ENCODE measurements at regions not wholly inside any gene's neighbourhood (a gene's known extent, or its start where the extent isn't known, plus 50 kb on each side); places are given as distances from the start of the nearest gene placed in this dataset.

GRCh38 chr10:108000365-108000764 lies 835.9 kb upstream of the SORCS1 start:
- no peaks in the 10 kb centered on the region for H3K27me3 Mint-ChIP-seq
- H3K4me1 Mint-ChIP-seq (ENCODE audit: unreplicated experiment), result no peaks in the 10 kb centered on the region
- no peaks in the 10 kb centered on the region for H3K9me3 Mint-ChIP-seq
- no peak overlapping the region for H3K27ac Mint-ChIP-seq
- DNase-seq (ENCODE audit: extremely low spot score, unreplicated experiment), result no peak
- TF ChIP-seq, protein P1, sequence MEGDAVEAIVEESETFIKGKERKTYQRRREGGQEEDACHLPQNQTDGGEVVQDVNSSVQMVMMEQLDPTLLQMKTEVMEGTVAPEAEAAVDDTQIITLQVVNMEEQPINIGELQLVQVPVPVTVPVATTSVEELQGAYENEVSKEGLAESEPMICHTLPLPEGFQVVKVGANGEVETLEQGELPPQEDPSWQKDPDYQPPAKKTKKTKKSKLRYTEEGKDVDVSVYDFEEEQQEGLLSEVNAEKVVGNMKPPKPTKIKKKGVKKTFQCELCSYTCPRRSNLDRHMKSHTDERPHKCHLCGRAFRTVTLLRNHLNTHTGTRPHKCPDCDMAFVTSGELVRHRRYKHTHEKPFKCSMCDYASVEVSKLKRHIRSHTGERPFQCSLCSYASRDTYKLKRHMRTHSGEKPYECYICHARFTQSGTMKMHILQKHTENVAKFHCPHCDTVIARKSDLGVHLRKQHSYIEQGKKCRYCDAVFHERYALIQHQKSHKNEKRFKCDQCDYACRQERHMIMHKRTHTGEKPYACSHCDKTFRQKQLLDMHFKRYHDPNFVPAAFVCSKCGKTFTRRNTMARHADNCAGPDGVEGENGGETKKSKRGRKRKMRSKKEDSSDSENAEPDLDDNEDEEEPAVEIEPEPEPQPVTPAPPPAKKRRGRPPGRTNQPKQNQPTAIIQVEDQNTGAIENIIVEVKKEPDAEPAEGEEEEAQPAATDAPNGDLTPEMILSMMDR (conservative IDR thresholded peaks at IDR 0.05), result no peak
- no peaks in the 10 kb centered on the region for H3K36me3 Mint-ChIP-seq
- H3K4me3 Mint-ChIP-seq, result no peak overlapping the region

DNA sequence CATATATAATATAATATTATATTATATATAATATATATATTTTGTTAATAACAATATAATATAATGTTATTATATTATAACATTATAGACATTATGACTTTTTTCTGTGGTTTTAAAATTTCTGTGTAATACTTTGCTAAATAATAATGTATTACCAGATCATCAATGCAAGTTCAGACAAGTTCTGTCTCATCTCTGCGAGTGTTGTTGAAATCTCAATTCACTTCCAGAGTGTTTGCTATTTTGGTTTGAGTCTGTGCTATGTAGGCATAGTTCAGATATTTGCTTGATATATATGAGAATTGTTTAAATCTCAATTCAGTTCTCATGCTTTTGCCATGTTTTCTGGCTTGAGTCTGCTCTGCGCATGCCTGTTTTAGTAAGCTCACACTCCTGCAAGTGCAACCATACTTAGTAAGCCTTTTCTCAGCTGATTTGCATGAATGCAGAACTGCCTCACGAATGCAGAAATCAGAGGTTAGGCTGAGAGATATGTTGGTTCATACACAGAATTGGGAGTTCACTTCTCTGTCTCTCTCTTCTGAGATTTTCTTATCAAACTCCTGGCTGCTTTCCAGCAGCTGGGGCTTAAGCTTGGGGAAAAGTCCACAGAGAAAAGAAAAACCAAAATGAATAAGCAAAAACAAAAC lies 830.2 kb upstream of the SORCS1 start:
- H3K27ac Mint-ChIP-seq, result no peak overlapping the region
- H3K9me3 Mint-ChIP-seq, result no peaks in the 10 kb centered on the region
- TF ChIP-seq, protein P1 (conservative IDR thresholded peaks at IDR 0.05), result no peak
- DNase-seq (ENCODE audit: extremely low spot score, unreplicated experiment), result no peak
- H3K36me3 Mint-ChIP-seq, result no peaks in the 10 kb centered on the region
- no peaks in the 10 kb centered on the region for H3K27me3 Mint-ChIP-seq
- H3K4me3 Mint-ChIP-seq, result no peak overlapping the region
- no peaks in the 10 kb centered on the region for H3K4me1 Mint-ChIP-seq (ENCODE audit: unreplicated experiment)

- TF ChIP-seq, protein P1 (conservative IDR thresholded peaks at IDR 0.05), result no peak
- no peaks in the 10 kb centered on the region for H3K27me3 Mint-ChIP-seq
- no peaks in the 10 kb centered on the region for H3K36me3 Mint-ChIP-seq
- H3K27ac Mint-ChIP-seq, result no peak overlapping the region
- H3K4me3 Mint-ChIP-seq, result no peak overlapping the region
- H3K4me1 Mint-ChIP-seq (ENCODE audit: unreplicated experiment), result no peaks in the 10 kb centered on the region
- H3K9me3 Mint-ChIP-seq, result no peaks in the 10 kb centered on the region
- no peak for DNase-seq (ENCODE audit: extremely low spot score, unreplicated experiment)
Measured at GRCh38 chr10:107986571-107986970, 822.1 kb upstream of the SORCS1 start.

- TF ChIP-seq, protein P1 (conservative IDR thresholded peaks at IDR 0.05), result no peak
- DNase-seq (ENCODE audit: extremely low spot score, unreplicated experiment), result no peak
- H3K9me3 Mint-ChIP-seq, result no peaks in the 10 kb centered on the region
- H3K27me3 Mint-ChIP-seq, result no peaks in the 10 kb centered on the region
- H3K4me1 Mint-ChIP-seq (ENCODE audit: unreplicated experiment), result no peaks in the 10 kb centered on the region
- H3K27ac Mint-ChIP-seq, result no peak overlapping the region
- H3K36me3 Mint-ChIP-seq, result no peaks in the 10 kb centered on the region
- H3K4me3 Mint-ChIP-seq, result no peak overlapping the region
Measured at GRCh38 chr10:107984581-107984980, 820.1 kb upstream of the SORCS1 start.

DNA sequence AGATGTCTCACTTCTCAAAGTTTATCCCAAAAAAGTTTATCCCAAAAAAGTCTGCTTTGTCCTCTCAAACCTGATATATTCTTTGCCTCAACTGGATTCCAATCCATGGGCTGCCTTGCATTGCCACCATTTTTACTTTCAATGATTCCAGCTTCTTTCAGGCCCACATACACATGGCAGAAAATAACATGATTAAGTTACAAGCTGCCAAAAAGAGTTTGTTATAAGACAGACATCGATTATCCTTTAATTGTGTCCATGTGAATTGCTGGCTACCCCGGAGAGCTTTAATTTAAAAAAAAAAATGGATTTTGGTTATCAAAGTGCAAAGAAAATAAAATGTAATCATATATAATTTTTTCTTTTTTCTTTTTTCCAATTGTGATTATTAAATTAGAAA lies 819.6 kb upstream of the SORCS1 start:
- DNase-seq (ENCODE audit: extremely low spot score, unreplicated experiment), result no peak
- TF ChIP-seq, protein P1 (conservative IDR thresholded peaks at IDR 0.05), result no peak
- Mint-ChIP-seq H3K4me3 (no peak overlapping the region), H3K27ac (no peak overlapping the region), H3K4me1 (ENCODE audit: unreplicated experiment) (no peaks in the 10 kb centered on the region), H3K9me3 (no peaks in the 10 kb centered on the region), H3K36me3 (no peaks in the 10 kb centered on the region), H3K27me3 (no peaks in the 10 kb centered on the region)

- H3K4me3 Mint-ChIP-seq, result no peak overlapping the region
- H3K9me3 Mint-ChIP-seq, result no peaks in the 10 kb centered on the region
- TF ChIP-seq, protein P1 (conservative IDR thresholded peaks at IDR 0.05), result no peak
- no peak for DNase-seq (ENCODE audit: extremely low spot score, unreplicated experiment)
- H3K27ac Mint-ChIP-seq, result no peak overlapping the region
- no peaks in the 10 kb centered on the region for H3K4me1 Mint-ChIP-seq (ENCODE audit: unreplicated experiment)
- no peaks in the 10 kb centered on the region for H3K27me3 Mint-ChIP-seq
- H3K36me3 Mint-ChIP-seq, result no peaks in the 10 kb centered on the region
Measured at GRCh38 chr10:107978455-107978854, 813.9 kb upstream of the SORCS1 start.

All from type B pancreatic cell (in vitro differentiated cells).